SK-N-SH (cell line): ENCODE measurements at regions not wholly inside any gene's neighbourhood (a gene's known extent, or its start where the extent isn't known, plus 50 kb on each side); places are given as distances from the start of the nearest gene placed in this dataset.

Experiments
- CHD2 ChIP-seq: fragments of 150-350 bp; IDR thresholded peaks from 2 replicates; pipeline ENCODE4 v1.6.1; 2018; ENCODE audit warnings: low read length; ENCODE audit not compliant: partially characterized antibody
- CTCF ChIP-seq: fragments of 200-600 bp; sonication (generic); IDR thresholded peaks from 2 replicates; pipeline ENCODE4 v1.6.1; 2017; ENCODE audit warnings: antibody characterized with exemption, mild to moderate bottlenecking, moderate library complexity
- EP300 ChIP-seq, 2 experiments: IDR thresholded peaks; 2 replicates each; pipeline versions ENCODE4 v1.4.0 to v1.6.1; 2012; ENCODE audit warnings: borderline replicate concordance in 1 of 2, low read depth in 1 of 2, low read length in 1 of 2
- FOXM1 ChIP-seq: IDR thresholded peaks from 2 replicates; pipeline ENCODE4 v1.4.0; 2012; ENCODE audit warnings: low read depth, mild to moderate bottlenecking
- MAX ChIP-seq: IDR thresholded peaks from 2 replicates; pipeline ENCODE4 v1.4.0; 2012; ENCODE audit warnings: low read depth
- POLR2AphosphoS5 ChIP-seq: IDR thresholded peaks from 2 replicates; pipeline ENCODE4 v1.6.1; 2012; ENCODE audit warnings: low read depth, low read length
- RAD21 ChIP-seq: IDR thresholded peaks from 2 replicates; pipeline ENCODE4 v1.6.1; 2012; ENCODE audit warnings: mild to moderate bottlenecking, low read length
- SMC3 ChIP-seq: IDR thresholded peaks from 2 replicates; pipeline ENCODE4 v1.6.1; 2012; ENCODE audit warnings: low read depth, low read length, improper control_type of control experiment
- TCF12 ChIP-seq: IDR thresholded peaks from 2 replicates; pipeline ENCODE4 v1.4.0; 2012
- TEAD4 ChIP-seq: IDR thresholded peaks from 2 replicates; pipeline ENCODE4 v1.4.0; 2012; ENCODE audit warnings: mild to moderate bottlenecking, borderline replicate concordance; ENCODE audit not compliant: insufficient read depth
- USF2 ChIP-seq: fragments of 150-350 bp; IDR thresholded peaks from 2 replicates; pipeline ENCODE4 v1.6.1; 2017; ENCODE audit warnings: antibody characterized with exemption, low read length, low read depth, borderline replicate concordance
- ZBTB33 ChIP-seq: IDR thresholded peaks from 2 replicates; pipeline ENCODE4 v1.4.0; 2012; ENCODE audit warnings: low read depth, borderline replicate concordance

DNA sequence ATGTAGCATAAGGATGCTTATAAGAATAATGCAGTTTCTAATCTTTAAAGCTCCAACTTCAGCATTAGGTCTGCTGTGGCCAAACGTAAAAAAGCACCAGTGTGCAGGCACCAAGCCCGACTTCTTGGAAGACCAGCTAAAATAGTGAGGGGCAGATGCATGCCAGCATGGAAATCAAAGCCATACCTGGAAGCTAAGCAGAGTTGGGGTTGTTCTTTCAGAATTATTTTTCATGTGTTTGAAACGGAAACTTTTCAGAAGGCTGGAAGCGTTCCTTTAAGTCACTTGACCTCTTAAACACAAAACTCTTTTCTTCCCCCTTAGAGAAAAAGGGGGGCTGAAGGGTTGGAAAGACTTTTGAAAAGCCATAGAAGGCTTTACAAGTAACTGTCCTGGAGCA, 329.2 kb upstream of the C1orf87 start:
- TF ChIP-seq TEAD4 (no peak), CTCF (no peak), SMC3 (no peak), TCF12 (no peak), RAD21 (no peak), MAX (no peak), ZBTB33 (no peak), POLR2AphosphoS5 (no peak), EP300 (IDR thresholded peaks at IDR 0.05; ENCODE audit: borderline replicate concordance in 1 of 2, low read depth in 1 of 2, low read length in 1 of 2) (no peak), CHD2 (no peak), FOXM1 (no peak), USF2 (no peak)
